ENCODE measurements at regions not wholly inside any gene's neighbourhood (a gene's known extent, or its start where the extent isn't known, plus 50 kb on each side); places are given as distances from the start of the nearest gene placed in this dataset.

GRCh38 chr7:110075450-110075849, 1015.5 kb upstream of the LRRN3 start:
- Histone ChIP-seq H3K36me3 (no peaks in the 10 kb centered on the region), H3K27ac (no peak overlapping the region), H3K4me3 (no peak overlapping the region), H3K4me1 (no peaks in the 10 kb centered on the region), H3K27me3 (no peaks in the 10 kb centered on the region), H3K9me3 (no peaks in the 10 kb centered on the region)
- DNase-seq: no peak
- intact Hi-C loops (cut with DNase I; ENCODE audit: low total_unique reads): no loop called here
- TF ChIP-seq, protein P1, sequence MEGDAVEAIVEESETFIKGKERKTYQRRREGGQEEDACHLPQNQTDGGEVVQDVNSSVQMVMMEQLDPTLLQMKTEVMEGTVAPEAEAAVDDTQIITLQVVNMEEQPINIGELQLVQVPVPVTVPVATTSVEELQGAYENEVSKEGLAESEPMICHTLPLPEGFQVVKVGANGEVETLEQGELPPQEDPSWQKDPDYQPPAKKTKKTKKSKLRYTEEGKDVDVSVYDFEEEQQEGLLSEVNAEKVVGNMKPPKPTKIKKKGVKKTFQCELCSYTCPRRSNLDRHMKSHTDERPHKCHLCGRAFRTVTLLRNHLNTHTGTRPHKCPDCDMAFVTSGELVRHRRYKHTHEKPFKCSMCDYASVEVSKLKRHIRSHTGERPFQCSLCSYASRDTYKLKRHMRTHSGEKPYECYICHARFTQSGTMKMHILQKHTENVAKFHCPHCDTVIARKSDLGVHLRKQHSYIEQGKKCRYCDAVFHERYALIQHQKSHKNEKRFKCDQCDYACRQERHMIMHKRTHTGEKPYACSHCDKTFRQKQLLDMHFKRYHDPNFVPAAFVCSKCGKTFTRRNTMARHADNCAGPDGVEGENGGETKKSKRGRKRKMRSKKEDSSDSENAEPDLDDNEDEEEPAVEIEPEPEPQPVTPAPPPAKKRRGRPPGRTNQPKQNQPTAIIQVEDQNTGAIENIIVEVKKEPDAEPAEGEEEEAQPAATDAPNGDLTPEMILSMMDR (IDR thresholded peaks at IDR 0.05): no peak

DNA sequence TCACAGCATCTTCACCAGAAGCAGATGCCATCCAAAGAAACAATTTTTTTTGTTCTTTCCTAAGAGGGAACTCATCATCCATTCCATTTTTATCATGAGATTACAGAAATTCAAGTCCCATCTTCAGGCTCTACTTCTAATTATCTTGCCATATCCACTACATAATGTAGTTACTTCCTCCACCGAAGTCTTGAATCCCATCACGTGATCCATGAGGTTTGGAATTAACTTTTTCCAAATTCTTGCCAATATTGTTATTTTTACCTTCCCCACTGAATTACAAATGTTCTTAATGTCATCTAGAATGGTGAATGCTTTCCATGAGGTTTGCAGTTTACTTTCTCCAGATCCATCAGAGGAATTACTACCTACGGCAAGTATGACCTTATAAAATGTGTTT, 1014.7 kb upstream of the LRRN3 start:
- intact Hi-C loops (cut with DNase I; ENCODE audit: low total_unique reads): no loop called here
- Histone ChIP-seq H3K36me3 (no peaks in the 10 kb centered on the region), H3K4me1 (no peaks in the 10 kb centered on the region), H3K27ac (no peak overlapping the region), H3K27me3 (no peaks in the 10 kb centered on the region), H3K4me3 (no peak overlapping the region), H3K9me3 (no peaks in the 10 kb centered on the region)
- TF ChIP-seq, protein P1 (IDR thresholded peaks at IDR 0.05): no peak
- DNase-seq: no peak

GRCh38 chr7:110084181-110084807, 1006.6 kb upstream of the LRRN3 start:
- DNase-seq: no peak
- H3K27me3 ChIP-seq: no peaks in the 10 kb centered on the region
- H3K9me3 ChIP-seq: no peaks in the 10 kb centered on the region
- no peak overlapping the region for H3K27ac ChIP-seq
- H3K4me3 ChIP-seq: no peak overlapping the region
- H3K4me1 ChIP-seq: no peaks in the 10 kb centered on the region
- TF ChIP-seq, protein P1 (IDR thresholded peaks at IDR 0.05): no peak
- no peaks in the 10 kb centered on the region for H3K36me3 ChIP-seq
- intact Hi-C loops (cut with DNase I; ENCODE audit: low total_unique reads): no loop called here

- TF ChIP-seq, protein P1 (IDR thresholded peaks at IDR 0.05): no peak
- no peaks in the 10 kb centered on the region for H3K9me3 ChIP-seq
- intact Hi-C loops (cut with DNase I; ENCODE audit: low total_unique reads): no loop called here
- H3K27ac ChIP-seq: no peak overlapping the region
- DNase-seq: no peak
- H3K36me3 ChIP-seq: no peaks in the 10 kb centered on the region
- no peaks in the 10 kb centered on the region for H3K4me1 ChIP-seq
- no peak overlapping the region for H3K4me3 ChIP-seq
- no peaks in the 10 kb centered on the region for H3K27me3 ChIP-seq
These were observed 1000.7 kb upstream of the LRRN3 start for GRCh38 chr7:110090110-110090820.

DNA sequence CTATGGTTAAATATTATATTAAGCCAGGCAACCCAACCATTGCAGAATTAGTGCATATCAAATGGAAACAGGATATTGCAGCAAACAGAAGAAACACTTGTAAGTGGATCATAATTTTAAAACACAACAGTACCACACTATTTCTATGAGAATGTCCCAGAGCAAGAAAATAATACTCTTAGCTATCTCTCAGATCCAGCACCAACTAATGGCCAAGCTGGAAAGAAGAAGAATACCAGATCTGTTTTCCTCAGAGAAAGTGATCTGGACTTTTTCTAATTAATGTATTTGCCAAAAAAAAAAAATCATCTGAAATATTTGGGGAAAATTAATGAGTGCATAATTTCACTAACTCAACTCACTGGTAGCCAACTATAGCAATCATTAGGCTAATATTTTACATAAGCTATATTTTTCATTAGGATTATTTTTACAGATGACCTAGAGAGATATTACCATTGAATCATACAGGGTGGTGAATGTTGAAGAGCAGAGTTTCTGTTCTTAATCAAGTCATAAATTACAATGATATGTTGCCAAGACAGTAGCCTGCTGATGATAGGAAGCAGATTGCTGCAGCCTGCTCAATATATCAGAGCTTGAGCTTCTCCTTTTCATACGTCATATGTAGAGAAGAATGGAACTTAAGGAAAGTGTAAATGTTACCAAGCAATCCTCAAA, 995.4 kb upstream of the LRRN3 start:
- TF ChIP-seq, protein P1 (IDR thresholded peaks at IDR 0.05): no peak

More for the DNA sequence above, 995.4 kb upstream of the LRRN3 start:
- Histone ChIP-seq H3K9me3 (peaks cover 0 to 12% (median 6%) of the 10 kb centered on the region in 3 donors), H3K4me3 (no peak overlapping the region), H3K4me1 (no peaks in the 10 kb centered on the region), H3K27me3 (no peaks in the 10 kb centered on the region), H3K27ac (no peak overlapping the region), H3K36me3 (no peaks in the 10 kb centered on the region)
- intact Hi-C loops (cut with DNase I; ENCODE audit: low total_unique reads): no loop called here
- DNase-seq: no peak

Data from tibial artery (tissue), 4 donors.